Osteocyte (in vitro differentiated cells): ENCODE measurements at regions not wholly inside any gene's neighbourhood (a gene's known extent, or its start where the extent isn't known, plus 50 kb on each side); places are given as distances from the start of the nearest gene placed in this dataset.

Experiments
- DNase-seq: peaks from one replicate; pipeline ENCODE4 v3.0.0; 2021; ENCODE audit warnings: mixed read lengths; ENCODE audit not compliant: unreplicated experiment; ENCODE audit errors: extremely low spot score
- H3K27ac Mint-ChIP-seq: one replicate; pipeline ENCODE4 v1.8.0; 2021; ENCODE audit warnings: mild to moderate bottlenecking, mixed read lengths; ENCODE audit not compliant: unreplicated experiment
- H3K27me3 Mint-ChIP-seq: one replicate; pipeline ENCODE4 v1.8.0; 2021; ENCODE audit warnings: mixed read lengths; ENCODE audit not compliant: unreplicated experiment
- H3K36me3 Mint-ChIP-seq: one replicate; pipeline ENCODE4 v1.8.0; 2021; ENCODE audit warnings: mixed read lengths; ENCODE audit not compliant: unreplicated experiment
- H3K4me1 Mint-ChIP-seq: one replicate; pipeline ENCODE4 v1.8.0; 2021; ENCODE audit warnings: mixed read lengths; ENCODE audit not compliant: unreplicated experiment
- H3K4me3 Mint-ChIP-seq: one replicate; pipeline ENCODE4 v1.8.0; 2021; ENCODE audit warnings: mild to moderate bottlenecking, moderate library complexity, mixed read lengths; ENCODE audit not compliant: unreplicated experiment
- H3K9me3 Mint-ChIP-seq: one replicate; pipeline ENCODE4 v1.8.0; 2021; ENCODE audit warnings: mixed read lengths; ENCODE audit not compliant: unreplicated experiment
- CTCF ChIP-seq: fragments of 200-600 bp; sonication (generic); IDR thresholded peaks from 2 replicates; pipeline ENCODE4 v1.5.0; 2021; ENCODE audit warnings: antibody characterized with exemption, mild to moderate bottlenecking, moderate library complexity

DNA sequence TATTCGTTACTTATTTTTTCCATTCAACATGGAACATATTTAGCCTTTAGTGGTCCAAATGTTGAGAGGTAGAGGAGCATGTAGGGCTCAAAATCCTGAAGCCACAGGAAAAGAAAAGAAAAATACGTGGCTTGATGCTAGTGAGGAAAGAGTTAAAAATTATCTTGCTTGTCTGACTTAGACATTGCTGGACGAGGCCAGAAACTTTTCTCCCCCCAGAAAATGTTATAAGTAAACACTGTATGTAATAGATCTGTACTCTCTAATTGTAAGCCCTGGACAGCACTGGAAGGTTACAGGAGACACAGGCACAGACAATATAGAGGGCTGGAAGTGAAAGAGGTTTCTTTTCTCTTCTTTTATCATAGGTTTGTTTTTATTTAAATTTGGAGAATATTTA is 165.6 kb downstream of the ZFP64 start:
- H3K36me3 Mint-ChIP-seq: no peaks in the 10 kb centered on the region
- H3K4me1 Mint-ChIP-seq: peaks cover 6% of the 10 kb centered on the region
- H3K4me3 Mint-ChIP-seq: no peak overlapping the region
- no peak overlapping the region for H3K27ac Mint-ChIP-seq
- no peak for TF ChIP-seq CTCF
- no peaks in the 10 kb centered on the region for H3K27me3 Mint-ChIP-seq
- no peaks in the 10 kb centered on the region for H3K9me3 Mint-ChIP-seq
- no peak for DNase-seq

DNA sequence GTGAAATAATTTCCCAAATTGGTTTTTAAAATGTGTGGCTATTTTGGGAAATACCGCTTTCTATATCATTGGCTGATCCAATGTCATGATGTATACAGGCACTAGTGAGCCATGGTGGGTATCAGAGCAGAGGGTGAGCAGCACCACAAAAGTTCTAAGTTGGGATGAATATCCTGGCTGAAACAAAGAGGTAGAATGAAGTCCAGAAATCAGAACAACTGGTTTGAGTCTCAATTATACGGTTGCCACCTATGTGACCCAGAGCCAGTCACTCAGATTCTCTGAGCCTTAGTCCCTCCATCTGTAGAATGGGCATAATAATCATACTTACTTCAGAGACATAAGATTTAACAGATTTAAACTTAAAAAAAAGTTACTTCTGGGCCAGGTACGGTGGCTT is 172.3 kb downstream of the ZFP64 start:
- Mint-ChIP-seq H3K36me3 (no peaks in the 10 kb centered on the region), H3K4me3 (no peak overlapping the region), H3K4me1 (peaks cover 5% of the 10 kb centered on the region), H3K9me3 (no peaks in the 10 kb centered on the region), H3K27me3 (no peaks in the 10 kb centered on the region), H3K27ac (no peak overlapping the region)
- DNase-seq: no peak
- TF ChIP-seq CTCF: no peak

GRCh38 chr20:52017669-52018317 is 173.8 kb downstream of the ZFP64 start:
- H3K4me1 Mint-ChIP-seq: peaks cover 5% of the 10 kb centered on the region
- no peak overlapping the region for H3K4me3 Mint-ChIP-seq
- DNase-seq: no peak
- H3K9me3 Mint-ChIP-seq: no peaks in the 10 kb centered on the region
- no peak for TF ChIP-seq CTCF
- no peaks in the 10 kb centered on the region for H3K36me3 Mint-ChIP-seq
- no peak overlapping the region for H3K27ac Mint-ChIP-seq
- H3K27me3 Mint-ChIP-seq: no peaks in the 10 kb centered on the region

DNA sequence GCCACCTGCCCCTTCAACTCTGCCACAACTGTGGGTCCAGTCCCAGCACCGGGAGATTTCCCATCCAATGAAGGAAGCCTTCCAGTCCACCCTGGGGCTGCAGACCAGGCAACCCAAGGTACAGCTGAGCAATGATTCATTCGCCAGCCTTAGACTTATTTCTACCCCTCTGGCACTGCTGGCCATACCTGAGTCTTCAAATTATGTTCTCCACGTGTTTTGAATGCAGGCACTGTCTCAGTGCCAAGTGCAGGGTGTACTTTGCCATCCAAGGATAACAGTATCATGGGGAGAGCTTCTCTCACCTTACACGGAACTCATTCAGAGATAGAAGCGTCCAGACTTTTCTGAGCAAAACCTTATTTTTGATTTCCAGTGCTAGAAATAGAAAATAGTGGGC is 175.6 kb downstream of the ZFP64 start:
- H3K4me1 Mint-ChIP-seq: peaks cover 5% of the 10 kb centered on the region
- TF ChIP-seq CTCF: no peak
- no peak for DNase-seq
- H3K4me3 Mint-ChIP-seq: no peak overlapping the region
- no peak overlapping the region for H3K27ac Mint-ChIP-seq
- no peaks in the 10 kb centered on the region for H3K27me3 Mint-ChIP-seq
- H3K36me3 Mint-ChIP-seq: peaks cover under 1% of the 10 kb centered on the region
- H3K9me3 Mint-ChIP-seq: no peaks in the 10 kb centered on the region

DNA sequence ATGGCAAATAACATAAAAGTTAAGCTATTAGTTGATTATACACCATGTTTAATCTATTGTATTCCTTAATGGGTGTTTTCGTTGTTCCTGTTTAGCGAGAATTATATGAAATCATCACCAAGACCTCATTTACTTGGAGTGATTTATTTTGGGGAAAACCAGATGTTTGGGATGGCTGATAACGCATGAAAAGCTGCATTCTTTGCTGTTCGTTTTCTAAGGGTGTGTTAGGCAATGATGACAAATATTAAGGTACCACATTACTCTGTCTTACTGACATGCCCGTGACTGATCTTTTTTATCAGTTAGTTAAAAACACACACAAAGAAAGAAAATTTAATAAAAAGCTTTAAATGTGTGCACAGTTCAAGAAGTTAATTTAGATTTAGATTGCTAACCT is 176.4 kb downstream of the ZFP64 start:
- H3K4me1 Mint-ChIP-seq: peaks cover 5% of the 10 kb centered on the region
- peaks cover 3% of the 10 kb centered on the region for H3K36me3 Mint-ChIP-seq
- no peaks in the 10 kb centered on the region for H3K27me3 Mint-ChIP-seq

More for the DNA sequence above, 176.4 kb downstream of the ZFP64 start:
- no peak overlapping the region for H3K4me3 Mint-ChIP-seq
- DNase-seq: no peak
- peaks cover 4% of the 10 kb centered on the region for H3K9me3 Mint-ChIP-seq
- no peak for TF ChIP-seq CTCF
- no peak overlapping the region for H3K27ac Mint-ChIP-seq
